ENCODE measurements at regions not wholly inside any gene's neighbourhood (a gene's known extent, or its start where the extent isn't known, plus 50 kb on each side); places are given as distances from the start of the nearest gene placed in this dataset.

DNA sequence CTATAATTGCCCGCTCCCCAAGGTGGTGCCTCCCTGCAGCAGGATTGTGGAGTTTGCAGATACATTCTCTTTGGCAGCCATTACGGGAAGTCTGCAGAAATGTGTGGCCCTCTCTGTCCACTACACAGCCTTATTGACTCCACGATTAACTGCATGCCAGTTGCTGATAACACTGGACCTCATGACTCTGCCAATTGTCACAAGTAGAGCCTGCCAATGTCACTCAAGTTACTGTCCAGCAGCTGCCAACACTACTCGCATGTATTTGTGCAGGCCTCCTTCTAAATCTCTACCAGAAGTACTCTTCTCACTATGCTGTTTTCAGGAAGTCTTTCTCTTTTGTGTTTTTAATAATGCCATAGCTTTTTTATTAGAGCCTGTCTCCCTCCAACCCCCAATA lies 128.8 kb downstream of the PPP1R3A start:
- TF ChIP-seq POLR2A (IDR thresholded peaks at IDR 0.05) (no peak), EP300 (IDR thresholded peaks at IDR 0.05) (no peak), POLR2AphosphoS5 (IDR thresholded peaks at IDR 0.05) (no peak)
- TF ChIP-seq, protein P1, sequence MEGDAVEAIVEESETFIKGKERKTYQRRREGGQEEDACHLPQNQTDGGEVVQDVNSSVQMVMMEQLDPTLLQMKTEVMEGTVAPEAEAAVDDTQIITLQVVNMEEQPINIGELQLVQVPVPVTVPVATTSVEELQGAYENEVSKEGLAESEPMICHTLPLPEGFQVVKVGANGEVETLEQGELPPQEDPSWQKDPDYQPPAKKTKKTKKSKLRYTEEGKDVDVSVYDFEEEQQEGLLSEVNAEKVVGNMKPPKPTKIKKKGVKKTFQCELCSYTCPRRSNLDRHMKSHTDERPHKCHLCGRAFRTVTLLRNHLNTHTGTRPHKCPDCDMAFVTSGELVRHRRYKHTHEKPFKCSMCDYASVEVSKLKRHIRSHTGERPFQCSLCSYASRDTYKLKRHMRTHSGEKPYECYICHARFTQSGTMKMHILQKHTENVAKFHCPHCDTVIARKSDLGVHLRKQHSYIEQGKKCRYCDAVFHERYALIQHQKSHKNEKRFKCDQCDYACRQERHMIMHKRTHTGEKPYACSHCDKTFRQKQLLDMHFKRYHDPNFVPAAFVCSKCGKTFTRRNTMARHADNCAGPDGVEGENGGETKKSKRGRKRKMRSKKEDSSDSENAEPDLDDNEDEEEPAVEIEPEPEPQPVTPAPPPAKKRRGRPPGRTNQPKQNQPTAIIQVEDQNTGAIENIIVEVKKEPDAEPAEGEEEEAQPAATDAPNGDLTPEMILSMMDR (IDR thresholded peaks at IDR 0.05) = no peak

Data from suprapubic skin (tissue), 4 donors.